ENCODE measurements at regions not wholly inside any gene's neighbourhood (a gene's known extent, or its start where the extent isn't known, plus 50 kb on each side); places are given as distances from the start of the nearest gene placed in this dataset.

- no peak overlapping the region for H3K27ac ChIP-seq
Observed at GRCh38 chr5:104372796-104373195, 810.2 kb upstream of the NUDT12 start.

DNA sequence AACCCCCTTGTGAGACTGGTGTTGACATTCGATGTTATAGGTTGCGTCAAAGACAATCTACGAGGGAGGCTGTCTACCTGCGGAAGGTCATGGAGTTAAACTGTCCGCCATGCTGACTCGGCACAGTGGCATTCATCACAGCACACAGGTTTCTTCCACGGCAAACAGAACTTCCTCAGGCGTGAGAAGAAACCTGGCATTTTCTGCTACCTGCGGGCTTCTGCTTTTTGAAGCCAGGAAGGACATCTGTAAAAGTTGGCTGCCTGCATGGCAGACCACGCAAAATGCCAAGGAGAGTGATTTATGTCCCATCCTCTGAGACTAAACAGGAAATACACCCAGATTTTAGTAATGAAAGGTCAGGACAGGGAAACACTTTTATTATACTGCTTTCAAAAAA lies 809.8 kb upstream of the NUDT12 start:
- H3K27ac ChIP-seq: no peak overlapping the region
- TF ChIP-seq, protein P1, sequence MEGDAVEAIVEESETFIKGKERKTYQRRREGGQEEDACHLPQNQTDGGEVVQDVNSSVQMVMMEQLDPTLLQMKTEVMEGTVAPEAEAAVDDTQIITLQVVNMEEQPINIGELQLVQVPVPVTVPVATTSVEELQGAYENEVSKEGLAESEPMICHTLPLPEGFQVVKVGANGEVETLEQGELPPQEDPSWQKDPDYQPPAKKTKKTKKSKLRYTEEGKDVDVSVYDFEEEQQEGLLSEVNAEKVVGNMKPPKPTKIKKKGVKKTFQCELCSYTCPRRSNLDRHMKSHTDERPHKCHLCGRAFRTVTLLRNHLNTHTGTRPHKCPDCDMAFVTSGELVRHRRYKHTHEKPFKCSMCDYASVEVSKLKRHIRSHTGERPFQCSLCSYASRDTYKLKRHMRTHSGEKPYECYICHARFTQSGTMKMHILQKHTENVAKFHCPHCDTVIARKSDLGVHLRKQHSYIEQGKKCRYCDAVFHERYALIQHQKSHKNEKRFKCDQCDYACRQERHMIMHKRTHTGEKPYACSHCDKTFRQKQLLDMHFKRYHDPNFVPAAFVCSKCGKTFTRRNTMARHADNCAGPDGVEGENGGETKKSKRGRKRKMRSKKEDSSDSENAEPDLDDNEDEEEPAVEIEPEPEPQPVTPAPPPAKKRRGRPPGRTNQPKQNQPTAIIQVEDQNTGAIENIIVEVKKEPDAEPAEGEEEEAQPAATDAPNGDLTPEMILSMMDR (conservative IDR thresholded peaks at IDR 0.05): no peak

More at GRCh38 chr5:104372796-104373195, 810.2 kb upstream of the NUDT12 start:
- TF ChIP-seq, protein P1 (conservative IDR thresholded peaks at IDR 0.05): no peak

- H3K27ac ChIP-seq: no peak overlapping the region
- TF ChIP-seq, protein P1 (conservative IDR thresholded peaks at IDR 0.05): no peak
Observed at GRCh38 chr5:104370523-104370922, 807.9 kb upstream of the NUDT12 start.

DNA sequence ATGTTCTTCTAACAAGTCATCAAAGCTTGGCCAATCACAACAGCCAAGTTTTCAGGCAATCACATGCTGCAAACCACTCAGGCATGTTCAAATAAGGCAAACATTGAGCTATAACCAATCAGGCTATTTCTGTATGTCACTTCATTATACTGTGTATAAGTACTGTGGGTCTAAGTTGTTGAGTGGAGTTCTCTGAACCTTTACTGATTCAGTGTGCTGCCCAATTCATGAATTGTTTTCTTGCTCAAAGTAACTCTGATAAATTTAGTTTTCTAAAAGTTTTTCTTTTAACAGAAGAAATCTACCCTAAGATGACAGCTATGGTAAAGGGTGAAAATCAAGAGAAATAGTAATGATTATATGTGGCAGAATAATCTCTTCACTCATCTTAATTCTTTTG lies 805.4 kb upstream of the NUDT12 start:
- no peak overlapping the region for H3K27ac ChIP-seq
- TF ChIP-seq, protein P1 (conservative IDR thresholded peaks at IDR 0.05): no peak

- no peak overlapping the region for H3K27ac ChIP-seq
- TF ChIP-seq, protein P1 (conservative IDR thresholded peaks at IDR 0.05): no peak
Observed at GRCh38 chr5:104363567-104363966, 801.0 kb upstream of the NUDT12 start.

GRCh38 chr5:104361932-104362331 lies 799.3 kb upstream of the NUDT12 start:
- no peak overlapping the region for H3K27ac ChIP-seq
- TF ChIP-seq, protein P1 (conservative IDR thresholded peaks at IDR 0.05): no peak

GRCh38 chr5:104355350-104355749 lies 792.8 kb upstream of the NUDT12 start:
- TF ChIP-seq, protein P1 (conservative IDR thresholded peaks at IDR 0.05): no peak
- no peak overlapping the region for H3K27ac ChIP-seq

DNA sequence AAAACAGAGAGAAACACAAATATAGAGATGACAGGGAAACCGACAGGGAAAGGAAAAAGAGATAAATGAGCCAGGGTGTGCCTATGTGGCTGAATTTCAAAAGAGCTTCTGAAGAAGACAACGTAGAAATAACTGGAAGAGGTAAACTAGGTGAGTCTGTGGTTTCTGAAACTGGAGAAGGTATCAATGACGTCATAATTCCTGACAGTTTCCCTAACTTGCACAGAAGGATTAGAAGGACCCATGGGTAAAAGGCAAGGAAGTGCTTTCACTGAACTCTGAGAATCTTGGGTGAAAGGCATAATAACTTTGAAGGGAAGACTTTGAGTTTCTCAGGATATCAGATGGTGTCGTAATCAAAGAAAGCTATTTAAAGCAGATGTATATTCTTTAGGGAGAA lies 790.8 kb upstream of the NUDT12 start:
- no peak overlapping the region for H3K27ac ChIP-seq
- TF ChIP-seq, protein P1 (conservative IDR thresholded peaks at IDR 0.05): no peak

Measured in VCaP (cell line).